GM12878 (cell line): ENCODE measurements at regions not wholly inside any gene's neighbourhood (a gene's known extent, or its start where the extent isn't known, plus 50 kb on each side); places are given as distances from the start of the nearest gene placed in this dataset.

Source experiments
- ATAC-seq: fragments of 200-7000 bp; cut with Tn5 transposase; 3 replicates; pipeline ENCODE4 v1.9.1; 2020; ENCODE audit warnings: mild to moderate bottlenecking, moderate library complexity
- BruUV-seq: library from RNA; stranded (reverse); fragments of 400-500 nt; replicated peaks from 2 replicates; lab custom pipeline; 2021; lab: Mats Ljungman, UMichigan
- CTCF ChIA-PET: fragments of 300-600 bp; sonication (Branson Sonifier 250); formaldehyde crosslinking; extraction: SDS; loops from one replicate; lab custom pipeline; 2021; ENCODE audit warnings: inconsistent platforms; lab: Yijun Ruan, JAX
- POLR2A ChIA-PET: fragments of 350-600 bp; formaldehyde crosslinking; extraction: SDS; loops from one replicate; lab custom pipeline; 2021; ENCODE audit warnings: inconsistent platforms; lab: Charles Lee
- RAD21 ChIA-PET: fragments of 300-600 bp; sonication (Branson Sonifier 250); formaldehyde crosslinking; loops from one replicate; lab custom pipeline; 2023; ENCODE audit warnings: antibody characterized with exemption; ENCODE audit not compliant: unreplicated experiment; lab: Charles Lee
- SMC1A ChIA-PET: fragments of 300-600 bp; sonication (Branson Sonifier 250); formaldehyde crosslinking; loops from one replicate; lab custom pipeline; 2023; ENCODE audit not compliant: unreplicated experiment, uncharacterized antibody; lab: Charles Lee
- DNase-seq: peaks from one replicate; pipeline ENCODE4 v3.0.0-alpha.2; 2011; ENCODE audit warnings: low read depth, low spot score
- FAIRE-seq: peaks from 3 replicates; lab custom pipeline; 2011; peaks lifted over from hg19 to GRCh38; lab: Jason Lieb, UNC
- H2AFZ ChIP-seq: 2 replicates; pipeline ENCODE4 v1.6.0; 2011; ENCODE audit warnings: low read depth, low read length, control low read depth; ENCODE audit not compliant: control insufficient read depth
- H3K27ac ChIP-seq: 2 replicates; pipeline ENCODE4 v1.5.1; 2011; ENCODE audit warnings: control low read depth; ENCODE audit not compliant: control insufficient read depth, insufficient read depth
- H3K27me3 ChIP-seq, 2 experiments: replicated peaks in 1 of 2; 2 replicates each; pipeline versions ENCODE4 v1.6.0 to v1.6.1; 2011; ENCODE audit warnings: low read length in 1 of 2; ENCODE audit not compliant: control insufficient read depth in 2 of 2, insufficient read depth in 2 of 2
- H3K36me3 ChIP-seq, 2 experiments: 2 replicates each; pipeline ENCODE4 v1.5.1; 2011; ENCODE audit warnings: low read length in 1 of 2; ENCODE audit not compliant: control insufficient read depth in 2 of 2, insufficient read depth in 2 of 2
- H3K4me1 ChIP-seq: 2 replicates; pipeline ENCODE4 v1.6.1; 2011; ENCODE audit warnings: mild to moderate bottlenecking, low read length, moderate library complexity, mixed read lengths; ENCODE audit not compliant: control insufficient read depth, insufficient read depth
- H3K4me2 ChIP-seq: 2 replicates; pipeline ENCODE4 v1.6.0; 2011; ENCODE audit warnings: control low read depth; ENCODE audit not compliant: control insufficient read depth, insufficient read depth
- H3K4me3 ChIP-seq: fragments of 200-600 bp; sonication (generic); 2 replicates; pipeline ENCODE4 v1.5.1; 2016
- H3K79me2 ChIP-seq: 2 replicates; pipeline ENCODE4 v1.6.0; 2011; ENCODE audit warnings: low read length; ENCODE audit not compliant: control insufficient read depth, insufficient read depth
- H3K9ac ChIP-seq: 2 replicates; pipeline ENCODE4 v1.8.0; 2011; ENCODE audit warnings: low read length, control low read depth, mixed read lengths; ENCODE audit not compliant: control insufficient read depth, insufficient read depth
- H3K9me3 ChIP-seq: replicated peaks from 3 replicates; pipeline ENCODE4 v1.5.1; 2011; ENCODE audit warnings: mild to moderate bottlenecking, low read length; ENCODE audit not compliant: control insufficient read depth, insufficient read depth
- H4K20me1 ChIP-seq: 2 replicates; pipeline ENCODE4 v1.6.0; 2011; ENCODE audit not compliant: control insufficient read depth, insufficient read depth
- CREB1 ChIP-seq: IDR thresholded peaks from 2 replicates; pipeline ENCODE4 v1.6.1; 2012; ENCODE audit warnings: low read depth, mild to moderate bottlenecking, inconsistent platforms
- PAX8 ChIP-seq: fragments of 450-650 bp; IDR thresholded peaks from 2 replicates; pipeline ENCODE4 v1.6.1; 2017; ENCODE audit warnings: mild to moderate bottlenecking, moderate library complexity
- PML ChIP-seq: IDR thresholded peaks from 2 replicates; pipeline ENCODE4 v1.6.1; 2012; ENCODE audit warnings: low read length, inconsistent platforms
- STAT1 ChIP-seq: fragments of 450-650 bp; conservative IDR thresholded peaks from 2 replicates; pipeline ENCODE4 v1.6.1; 2014; ENCODE audit warnings: antibody characterized with exemption, mild to moderate bottlenecking
- ZNF207 ChIP-seq: fragments of 450-650 bp; IDR thresholded peaks from 2 replicates; pipeline ENCODE4 v1.6.1; 2014; ENCODE audit warnings: antibody characterized with exemption, mild to moderate bottlenecking, borderline replicate concordance
- in situ Hi-C: fragments of 300-500 bp; cut with MboI; formaldehyde crosslinking; loops from 9 replicates; pipeline ENCODE4 v1.14.3; 2018; ENCODE audit warnings: mixed read lengths
- intact Hi-C: fragments of 100-400 bp; cut with micrococcal nuclease; formaldehyde crosslinking; loops from one replicate; pipeline ENCODE4 v1.14.2; 2022; ENCODE audit not compliant: unreplicated experiment
- TF ChIP-seq, protein P1 (sequence below): fragments of 450-650 bp; IDR thresholded peaks from 2 replicates; pipeline ENCODE4 v1.6.1; 2016; ENCODE audit warnings: mild to moderate bottlenecking
- TF ChIP-seq, protein P2 (sequence below): IDR thresholded peaks from 2 replicates; pipeline ENCODE4 v1.6.1; 2011; ENCODE audit warnings: mild to moderate bottlenecking, low read depth, low read length, moderate library complexity; ENCODE audit not compliant: insufficient replicate concordance
- TF ChIP-seq, protein P3 (sequence below): fragments of 450-650 bp; IDR thresholded peaks from 2 replicates; pipeline ENCODE4 v1.6.1; 2017; ENCODE audit warnings: mild to moderate bottlenecking, low read depth, inconsistent platforms; ENCODE audit not compliant: poor library complexity, severe bottlenecking
- TF ChIP-seq, protein P4 (sequence below): fragments of 150-350 bp; IDR thresholded peaks from 2 replicates; pipeline ENCODE4 v1.6.1; 2014; ENCODE audit warnings: mild to moderate bottlenecking, low read depth, low read length

DNA sequence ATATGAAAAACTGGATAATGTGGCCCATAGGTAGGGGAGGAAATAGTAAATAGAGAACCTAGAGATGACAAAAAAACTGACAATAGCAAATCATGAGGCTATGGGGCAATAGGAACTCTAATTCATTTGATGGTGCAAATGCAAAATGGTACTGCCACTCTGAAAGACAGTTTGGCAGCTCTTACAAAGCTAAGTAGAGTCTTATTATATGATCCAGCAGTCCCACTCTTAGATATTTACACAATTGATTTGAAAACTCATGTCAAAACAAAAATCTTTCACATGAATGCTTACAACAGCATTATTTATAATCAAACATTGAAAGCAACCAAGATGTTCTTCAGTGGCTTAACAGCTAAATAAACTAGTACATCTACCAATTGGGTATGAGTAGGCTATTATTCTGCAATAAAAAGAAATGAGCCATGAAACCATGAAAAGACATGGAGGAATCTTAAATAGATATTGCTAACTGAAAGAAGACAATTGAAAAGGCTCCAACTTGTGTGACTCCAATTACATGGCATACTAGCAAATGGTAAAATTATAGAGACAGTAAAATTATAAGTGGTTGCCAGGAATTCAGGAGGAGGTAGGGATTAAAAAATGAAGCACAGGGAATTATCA is 321.8 kb upstream of the STAC start:
- no peak overlapping the region for H3K4me2 ChIP-seq
- in situ Hi-C loops (no loop called here), intact Hi-C loops (no loop called here)
- SMC1A ChIA-PET = no interaction called here
- FAIRE-seq (no peak), ATAC-seq (no peak), DNase-seq (no peak)
- no peak overlapping the region for H3K9ac ChIP-seq
- no peak overlapping the region for H3K4me3 ChIP-seq
- no TSS peak for BruUV-seq
- no peaks in the 10 kb centered on the region for H4K20me1 ChIP-seq
- no peak overlapping the region for H3K27ac ChIP-seq
- CTCF ChIA-PET = no interaction called here
- H3K4me1 ChIP-seq = no peaks in the 10 kb centered on the region
- no peak overlapping the region for H2AFZ ChIP-seq
- no peaks in the 10 kb centered on the region for H3K27me3 ChIP-seq
- H3K9me3 ChIP-seq = no peaks in the 10 kb centered on the region
- POLR2A ChIA-PET = no interaction called here
- no peaks in the 10 kb centered on the region for H3K79me2 ChIP-seq
- TF ChIP-seq, protein P1, sequence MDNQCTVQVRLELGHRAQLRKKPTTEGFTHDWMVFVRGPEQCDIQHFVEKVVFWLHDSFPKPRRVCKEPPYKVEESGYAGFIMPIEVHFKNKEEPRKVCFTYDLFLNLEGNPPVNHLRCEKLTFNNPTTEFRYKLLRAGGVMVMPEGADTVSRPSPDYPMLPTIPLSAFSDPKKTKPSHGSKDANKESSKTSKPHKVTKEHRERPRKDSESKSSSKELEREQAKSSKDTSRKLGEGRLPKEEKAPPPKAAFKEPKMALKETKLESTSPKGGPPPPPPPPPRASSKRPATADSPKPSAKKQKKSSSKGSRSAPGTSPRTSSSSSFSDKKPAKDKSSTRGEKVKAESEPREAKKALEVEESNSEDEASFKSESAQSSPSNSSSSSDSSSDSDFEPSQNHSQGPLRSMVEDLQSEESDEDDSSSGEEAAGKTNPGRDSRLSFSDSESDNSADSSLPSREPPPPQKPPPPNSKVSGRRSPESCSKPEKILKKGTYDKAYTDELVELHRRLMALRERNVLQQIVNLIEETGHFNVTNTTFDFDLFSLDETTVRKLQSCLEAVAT = no peak
- TF ChIP-seq, protein P2, sequence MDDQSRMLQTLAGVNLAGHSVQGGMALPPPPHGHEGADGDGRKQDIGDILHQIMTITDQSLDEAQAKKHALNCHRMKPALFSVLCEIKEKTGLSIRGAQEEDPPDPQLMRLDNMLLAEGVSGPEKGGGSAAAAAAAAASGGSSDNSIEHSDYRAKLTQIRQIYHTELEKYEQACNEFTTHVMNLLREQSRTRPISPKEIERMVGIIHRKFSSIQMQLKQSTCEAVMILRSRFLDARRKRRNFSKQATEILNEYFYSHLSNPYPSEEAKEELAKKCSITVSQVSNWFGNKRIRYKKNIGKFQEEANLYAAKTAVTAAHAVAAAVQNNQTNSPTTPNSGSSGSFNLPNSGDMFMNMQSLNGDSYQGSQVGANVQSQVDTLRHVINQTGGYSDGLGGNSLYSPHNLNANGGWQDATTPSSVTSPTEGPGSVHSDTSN = no peak
- TF ChIP-seq, protein P3, sequence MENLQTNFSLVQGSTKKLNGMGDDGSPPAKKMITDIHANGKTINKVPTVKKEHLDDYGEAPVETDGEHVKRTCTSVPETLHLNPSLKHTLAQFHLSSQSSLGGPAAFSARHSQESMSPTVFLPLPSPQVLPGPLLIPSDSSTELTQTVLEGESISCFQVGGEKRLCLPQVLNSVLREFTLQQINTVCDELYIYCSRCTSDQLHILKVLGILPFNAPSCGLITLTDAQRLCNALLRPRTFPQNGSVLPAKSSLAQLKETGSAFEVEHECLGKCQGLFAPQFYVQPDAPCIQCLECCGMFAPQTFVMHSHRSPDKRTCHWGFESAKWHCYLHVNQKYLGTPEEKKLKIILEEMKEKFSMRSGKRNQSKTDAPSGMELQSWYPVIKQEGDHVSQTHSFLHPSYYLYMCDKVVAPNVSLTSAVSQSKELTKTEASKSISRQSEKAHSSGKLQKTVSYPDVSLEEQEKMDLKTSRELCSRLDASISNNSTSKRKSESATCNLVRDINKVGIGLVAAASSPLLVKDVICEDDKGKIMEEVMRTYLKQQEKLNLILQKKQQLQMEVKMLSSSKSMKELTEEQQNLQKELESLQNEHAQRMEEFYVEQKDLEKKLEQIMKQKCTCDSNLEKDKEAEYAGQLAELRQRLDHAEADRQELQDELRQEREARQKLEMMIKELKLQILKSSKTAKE = no peak
- TF ChIP-seq ZNF207 (no peak), STAT1 (no peak), CREB1 (no peak), PAX8 (no peak), PML (no peak)
- TF ChIP-seq, protein P4, sequence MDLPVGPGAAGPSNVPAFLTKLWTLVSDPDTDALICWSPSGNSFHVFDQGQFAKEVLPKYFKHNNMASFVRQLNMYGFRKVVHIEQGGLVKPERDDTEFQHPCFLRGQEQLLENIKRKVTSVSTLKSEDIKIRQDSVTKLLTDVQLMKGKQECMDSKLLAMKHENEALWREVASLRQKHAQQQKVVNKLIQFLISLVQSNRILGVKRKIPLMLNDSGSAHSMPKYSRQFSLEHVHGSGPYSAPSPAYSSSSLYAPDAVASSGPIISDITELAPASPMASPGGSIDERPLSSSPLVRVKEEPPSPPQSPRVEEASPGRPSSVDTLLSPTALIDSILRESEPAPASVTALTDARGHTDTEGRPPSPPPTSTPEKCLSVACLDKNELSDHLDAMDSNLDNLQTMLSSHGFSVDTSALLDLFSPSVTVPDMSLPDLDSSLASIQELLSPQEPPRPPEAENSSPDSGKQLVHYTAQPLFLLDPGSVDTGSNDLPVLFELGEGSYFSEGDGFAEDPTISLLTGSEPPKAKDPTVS = no peak
- RAD21 ChIA-PET = no interaction called here
- no peaks in the 10 kb centered on the region for H3K36me3 ChIP-seq
